Cerebellar nuclear complex (tissue), 1 donor: ENCODE measurements at regions not wholly inside any gene's neighbourhood (a gene's known extent, or its start where the extent isn't known, plus 50 kb on each side); places are given as distances from the start of the nearest gene placed in this dataset.
"Not testable (repeated sequence)": the region's sequence is repeated elsewhere in the genome, so short reads cannot be mapped to it uniquely, and the experiment has no call there.

Experiments used
- DNase-seq, 2 experiments: peaks; one replicate each; lab custom pipeline; 2025; lab: John Stamatoyannopoulos, UW

GRCh38 chr17:31798205-31798724, 60.8 kb downstream of the COPRS start:
- DNase-seq, result no peak

GRCh38 chr17:31795941-31796340, 63.1 kb downstream of the COPRS start:
- DNase-seq, result not testable (repeated sequence)

GRCh38 chr17:31794111-31794510, 64.9 kb downstream of the COPRS start:
- no peak for DNase-seq

- not testable (repeated sequence) for DNase-seq
Measured at GRCh38 chr17:31793634-31794033, 65.4 kb downstream of the COPRS start.

GRCh38 chr17:31792007-31792585, 66.9 kb downstream of the COPRS start:
- DNase-seq, result no peak

GRCh38 chr17:31789707-31790505, 69.1 kb downstream of the COPRS start:
- no peak for DNase-seq

GRCh38 chr17:31788956-31789355, 70.1 kb downstream of the COPRS start:
- DNase-seq, result no peak

GRCh38 chr17:31788571-31788946, 70.5 kb downstream of the COPRS start:
- DNase-seq, result no peak

- DNase-seq, result peak in 1 of 2 experiments; percentile 27
Measured at GRCh38 chr17:31787857-31788570, 71.0 kb downstream of the COPRS start.

- DNase-seq, result no peak
Measured at GRCh38 chr17:31786796-31787481, 72.1 kb downstream of the COPRS start.

- no peak for DNase-seq
Measured at GRCh38 chr17:31780483-31780882, 78.6 kb downstream of the COPRS start.

GRCh38 chr17:31778523-31778922, 80.5 kb downstream of the COPRS start:
- DNase-seq, result no peak

- DNase-seq, result not testable (repeated sequence)
Measured at GRCh38 chr17:31771328-31771727, 87.7 kb downstream of the COPRS start.

GRCh38 chr17:31770501-31770900, 88.5 kb downstream of the COPRS start:
- DNase-seq, result not testable (repeated sequence)

- not testable (repeated sequence) for DNase-seq
Measured at GRCh38 chr17:31761836-31762510, 97.1 kb downstream of the COPRS start.

- DNase-seq, result no peak
Measured at GRCh38 chr17:31758646-31759045, 100.4 kb downstream of the COPRS start.

- DNase-seq, result no peak
Measured at GRCh38 chr17:31757097-31757496, 101.9 kb downstream of the COPRS start.

- no peak for DNase-seq
Measured at GRCh38 chr17:31754239-31754945, 104.7 kb downstream of the COPRS start.

GRCh38 chr17:31753011-31753410, 106.0 kb downstream of the COPRS start:
- no peak for DNase-seq

GRCh38 chr17:31752584-31752983, 106.5 kb downstream of the COPRS start:
- no peak for DNase-seq

GRCh38 chr17:31750578-31750977, 108.5 kb downstream of the COPRS start:
- no peak for DNase-seq
